ENCODE measurements at regions not wholly inside any gene's neighbourhood (a gene's known extent, or its start where the extent isn't known, plus 50 kb on each side); places are given as distances from the start of the nearest gene placed in this dataset.

- no peak for TF ChIP-seq ZFX (IDR thresholded peaks at IDR 0.05; ENCODE audit: borderline replicate concordance)
- TF ChIP-seq, protein P1, sequence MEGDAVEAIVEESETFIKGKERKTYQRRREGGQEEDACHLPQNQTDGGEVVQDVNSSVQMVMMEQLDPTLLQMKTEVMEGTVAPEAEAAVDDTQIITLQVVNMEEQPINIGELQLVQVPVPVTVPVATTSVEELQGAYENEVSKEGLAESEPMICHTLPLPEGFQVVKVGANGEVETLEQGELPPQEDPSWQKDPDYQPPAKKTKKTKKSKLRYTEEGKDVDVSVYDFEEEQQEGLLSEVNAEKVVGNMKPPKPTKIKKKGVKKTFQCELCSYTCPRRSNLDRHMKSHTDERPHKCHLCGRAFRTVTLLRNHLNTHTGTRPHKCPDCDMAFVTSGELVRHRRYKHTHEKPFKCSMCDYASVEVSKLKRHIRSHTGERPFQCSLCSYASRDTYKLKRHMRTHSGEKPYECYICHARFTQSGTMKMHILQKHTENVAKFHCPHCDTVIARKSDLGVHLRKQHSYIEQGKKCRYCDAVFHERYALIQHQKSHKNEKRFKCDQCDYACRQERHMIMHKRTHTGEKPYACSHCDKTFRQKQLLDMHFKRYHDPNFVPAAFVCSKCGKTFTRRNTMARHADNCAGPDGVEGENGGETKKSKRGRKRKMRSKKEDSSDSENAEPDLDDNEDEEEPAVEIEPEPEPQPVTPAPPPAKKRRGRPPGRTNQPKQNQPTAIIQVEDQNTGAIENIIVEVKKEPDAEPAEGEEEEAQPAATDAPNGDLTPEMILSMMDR (IDR thresholded peaks at IDR 0.05), result no peak
- H3K27ac ChIP-seq, result no peak overlapping the region
These were observed 641.1 kb upstream of the B3GALT2 start for GRCh38 chr1:193827516-193827915.

GRCh38 chr1:193819376-193819775 is 633.0 kb upstream of the B3GALT2 start:
- TF ChIP-seq, protein P1 (IDR thresholded peaks at IDR 0.05), result no peak
- TF ChIP-seq ZFX (IDR thresholded peaks at IDR 0.05; ENCODE audit: borderline replicate concordance), result no peak
- H3K27ac ChIP-seq, result no peak overlapping the region

- H3K27ac ChIP-seq, result no peak overlapping the region
- no peak for TF ChIP-seq ZFX (IDR thresholded peaks at IDR 0.05; ENCODE audit: borderline replicate concordance)
- TF ChIP-seq, protein P1 (IDR thresholded peaks at IDR 0.05), result no peak
These were observed 620.8 kb upstream of the B3GALT2 start for GRCh38 chr1:193807208-193807607.

DNA sequence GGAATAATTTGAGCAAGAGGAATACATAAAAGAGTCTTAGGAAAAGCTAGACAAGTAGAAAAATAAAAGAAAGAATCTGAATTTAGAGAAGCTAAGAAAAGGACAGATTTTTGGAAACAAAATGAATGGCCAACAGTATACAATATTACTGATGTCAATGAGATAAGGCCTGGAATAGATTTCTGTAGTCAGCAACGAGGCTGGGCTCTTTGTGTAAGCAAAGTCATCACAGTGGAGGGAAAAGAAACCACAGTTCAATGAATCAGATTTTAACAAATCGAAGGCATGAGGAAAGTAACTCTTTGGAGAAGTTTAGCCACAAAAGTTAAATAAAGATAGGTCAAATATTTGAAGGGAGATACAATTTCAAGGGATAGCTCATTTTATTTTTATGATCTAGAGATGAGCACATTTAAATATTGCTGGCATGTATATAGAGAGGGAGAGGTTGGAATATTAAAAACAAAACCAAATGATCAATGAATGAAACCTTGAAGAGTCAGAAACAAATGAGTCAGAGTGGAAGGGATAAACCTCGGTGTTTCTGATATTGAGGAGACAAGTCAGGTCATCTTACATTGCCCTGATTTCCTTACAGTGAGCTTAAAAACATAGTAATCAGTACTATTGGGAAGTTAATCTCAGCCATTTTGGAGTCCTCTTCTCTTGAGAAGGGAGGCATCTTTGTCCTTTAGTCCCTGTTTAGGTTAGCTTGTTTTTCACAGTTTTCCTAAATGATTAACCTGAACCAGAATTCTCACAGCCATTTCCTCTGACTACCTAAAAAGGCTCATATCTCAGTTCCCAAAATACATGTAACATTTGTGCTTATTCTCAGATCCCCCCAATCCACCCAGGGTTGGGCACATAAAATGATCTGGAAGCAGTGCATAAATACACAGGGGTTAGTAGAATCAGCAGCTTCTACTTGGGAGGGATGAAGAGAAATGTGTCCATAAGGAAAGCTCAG is 620.0 kb upstream of the B3GALT2 start:
- no peak for TF ChIP-seq ZFX (IDR thresholded peaks at IDR 0.05; ENCODE audit: borderline replicate concordance)
- TF ChIP-seq, protein P1 (IDR thresholded peaks at IDR 0.05), result no peak
- H3K27ac ChIP-seq, result no peak overlapping the region

GRCh38 chr1:193799948-193800690 is 613.7 kb upstream of the B3GALT2 start:
- TF ChIP-seq ZFX (IDR thresholded peaks at IDR 0.05; ENCODE audit: borderline replicate concordance), result no peak
- TF ChIP-seq, protein P1 (IDR thresholded peaks at IDR 0.05), result no peak
- H3K27ac ChIP-seq, result no peak overlapping the region

DNA sequence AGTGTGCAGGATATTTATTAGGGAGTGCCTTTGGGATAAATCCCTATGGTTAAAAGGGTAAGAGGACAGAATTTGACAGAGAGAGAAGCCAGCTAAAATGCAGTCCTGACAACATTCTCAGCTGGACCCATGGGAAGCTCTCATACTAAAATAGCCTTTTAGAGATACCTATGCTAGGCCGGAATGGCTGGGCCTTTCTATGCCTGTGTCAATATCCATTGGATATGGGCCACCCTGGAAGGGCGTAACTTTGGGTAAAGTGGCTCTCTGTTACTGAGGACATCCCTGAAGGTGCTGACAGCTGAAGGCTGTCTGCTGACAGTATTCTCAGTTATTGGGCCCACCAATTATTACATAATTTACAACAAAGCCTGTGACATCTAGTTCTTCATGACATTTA is 613.0 kb upstream of the B3GALT2 start:
- no peak overlapping the region for H3K27ac ChIP-seq
- TF ChIP-seq, protein P1 (IDR thresholded peaks at IDR 0.05), result no peak
- no peak for TF ChIP-seq ZFX (IDR thresholded peaks at IDR 0.05; ENCODE audit: borderline replicate concordance)

Measured in 22Rv1 (cell line).